GM23338 (cell line): ENCODE measurements at regions not wholly inside any gene's neighbourhood (a gene's known extent, or its start where the extent isn't known, plus 50 kb on each side); places are given as distances from the start of the nearest gene placed in this dataset.

Source experiments
- ATAC-seq: fragments of 200-7000 bp; cut with Tn5 transposase; 3 replicates; pipeline ENCODE4 v1.9.1; 2020
- DNase-seq: peaks from one replicate; pipeline ENCODE4 v3.0.0-alpha.2; 2015; ENCODE audit warnings: low spot score
- H2AFZ ChIP-seq: fragments of 200-600 bp; sonication (generic); 2 replicates; pipeline ENCODE4 v1.8.0; 2016; ENCODE audit warnings: antibody characterized with exemption, mild to moderate bottlenecking, moderate library complexity
- H3F3A ChIP-seq: fragments of 200-600 bp; sonication (generic); replicated peaks from 2 replicates; pipeline ENCODE4 v1.8.0; 2017; ENCODE audit warnings: antibody characterized with exemption, mixed run types, low read depth
- H3K27ac ChIP-seq: fragments of 200-600 bp; sonication (generic); 2 replicates; pipeline ENCODE4 v1.6.1; 2016; ENCODE audit warnings: low read depth
- H3K27me3 ChIP-seq: fragments of 200-600 bp; sonication (generic); 2 replicates; pipeline ENCODE4 v1.8.0; 2016; ENCODE audit warnings: mild to moderate bottlenecking, mixed run types, moderate library complexity; ENCODE audit not compliant: insufficient read depth
- H3K36me3 ChIP-seq: fragments of 200-600 bp; sonication (generic); 2 replicates; pipeline ENCODE4 v1.8.0; 2016; ENCODE audit warnings: mild to moderate bottlenecking; ENCODE audit not compliant: insufficient read depth
- H3K4me1 ChIP-seq: fragments of 200-600 bp; sonication (generic); 2 replicates; pipeline ENCODE4 v1.8.0; 2016; ENCODE audit warnings: mild to moderate bottlenecking, moderate library complexity; ENCODE audit not compliant: insufficient read depth
- H3K4me2 ChIP-seq: fragments of 200-600 bp; sonication (generic); 2 replicates; pipeline ENCODE4 v1.7.1; 2017; ENCODE audit warnings: mixed run types
- H3K4me3 ChIP-seq: fragments of 200-600 bp; sonication (generic); 2 replicates; pipeline ENCODE4 v1.6.1; 2016; ENCODE audit warnings: mixed run types
- H3K79me2 ChIP-seq: fragments of 200-600 bp; sonication (generic); replicated peaks from 2 replicates; pipeline ENCODE4 v1.8.0; 2017; ENCODE audit warnings: mild to moderate bottlenecking; ENCODE audit not compliant: insufficient read depth
- H3K9me2 ChIP-seq: fragments of 200-600 bp; sonication (generic); 2 replicates; pipeline ENCODE4 v1.8.0; 2017; ENCODE audit not compliant: insufficient read depth
- H4K20me1 ChIP-seq: fragments of 200-600 bp; sonication (generic); replicated peaks from 2 replicates; pipeline ENCODE4 v1.8.0; 2017; ENCODE audit warnings: mild to moderate bottlenecking; ENCODE audit not compliant: insufficient read depth
- H3K27ac Mint-ChIP-seq: 2 replicates; pipeline ENCODE4 v1.8.0; 2020; ENCODE audit warnings: inconsistent platforms, mild to moderate bottlenecking, moderate library complexity, mixed read lengths
- H3K27me3 Mint-ChIP-seq: 3 replicates; pipeline ENCODE4 v1.8.0; 2022; ENCODE audit warnings: low read depth, mild to moderate bottlenecking, moderate library complexity, mixed read lengths, inconsistent platforms; ENCODE audit not compliant: insufficient read depth, poor library complexity
- H3K36me3 Mint-ChIP-seq: 3 replicates; pipeline ENCODE4 v1.8.0; 2021; ENCODE audit warnings: low read depth, mild to moderate bottlenecking, inconsistent platforms, moderate library complexity, mixed read lengths
- H3K4me1 Mint-ChIP-seq: 3 replicates; pipeline ENCODE4 v1.8.0; 2020; ENCODE audit warnings: mild to moderate bottlenecking, inconsistent platforms, mixed read lengths
- H3K4me3 Mint-ChIP-seq: 3 replicates; pipeline ENCODE4 v1.8.0; 2021; ENCODE audit warnings: moderate library complexity, mild to moderate bottlenecking, inconsistent platforms, mixed read lengths
- H3K9me3 Mint-ChIP-seq: 3 replicates; pipeline ENCODE4 v1.8.0; 2020; ENCODE audit warnings: moderate library complexity, mild to moderate bottlenecking, inconsistent platforms, mixed read lengths
- CREB1 ChIP-seq: fragments of 250-450 bp; sonication (Bioruptor Pico); IDR thresholded peaks from 2 replicates; pipeline ENCODE4 v1.5.0; 2020; ENCODE audit warnings: low read depth, mild to moderate bottlenecking, moderate library complexity
- CTCF ChIP-seq, 2 experiments: fragments of 200-600 bp in 1 of 2; sonication (generic) in 1 of 2; conservative IDR thresholded peaks; 2 replicates each; pipeline versions ENCODE4 v1.5.1 to v1.6.1; 2016 to 2017; ENCODE audit warnings: antibody characterized with exemption in 2 of 2, low read depth in 2 of 2, mild to moderate bottlenecking in 2 of 2, moderate library complexity in 1 of 2
- ETS1 ChIP-seq: IDR thresholded peaks from 2 replicates; pipeline ENCODE4 v1.6.1; 2016; ENCODE audit warnings: antibody characterized with exemption
- EZH2 ChIP-seq: fragments of 200-600 bp; sonication (generic); IDR thresholded peaks from one replicate; pipeline ENCODE4 v1.8.0; 2017; ENCODE audit warnings: antibody characterized with exemption, mild to moderate bottlenecking, low read depth; ENCODE audit not compliant: unreplicated experiment
- EZH2phosphoT487 ChIP-seq: fragments of 200-600 bp; sonication (generic); IDR thresholded peaks from one replicate; pipeline ENCODE4 v1.8.1; 2018; ENCODE audit warnings: antibody characterized with exemption; ENCODE audit not compliant: unreplicated experiment
- JUNB ChIP-seq: IDR thresholded peaks from one replicate; pipeline ENCODE4 v1.6.1; 2016; ENCODE audit warnings: antibody characterized with exemption; ENCODE audit not compliant: unreplicated experiment
- NANOG ChIP-seq: IDR thresholded peaks from 2 replicates; pipeline ENCODE4 v1.6.1; 2016; ENCODE audit warnings: antibody characterized with exemption, borderline replicate concordance
- STAT1 ChIP-seq: IDR thresholded peaks from one replicate; pipeline ENCODE4 v1.6.1; 2016; ENCODE audit warnings: antibody characterized with exemption; ENCODE audit not compliant: unreplicated experiment
- TF ChIP-seq, protein P1 (sequence below): IDR thresholded peaks from one replicate; pipeline ENCODE4 v1.6.1; 2018; ENCODE audit warnings: antibody characterized with exemption; ENCODE audit not compliant: unreplicated experiment

DNA sequence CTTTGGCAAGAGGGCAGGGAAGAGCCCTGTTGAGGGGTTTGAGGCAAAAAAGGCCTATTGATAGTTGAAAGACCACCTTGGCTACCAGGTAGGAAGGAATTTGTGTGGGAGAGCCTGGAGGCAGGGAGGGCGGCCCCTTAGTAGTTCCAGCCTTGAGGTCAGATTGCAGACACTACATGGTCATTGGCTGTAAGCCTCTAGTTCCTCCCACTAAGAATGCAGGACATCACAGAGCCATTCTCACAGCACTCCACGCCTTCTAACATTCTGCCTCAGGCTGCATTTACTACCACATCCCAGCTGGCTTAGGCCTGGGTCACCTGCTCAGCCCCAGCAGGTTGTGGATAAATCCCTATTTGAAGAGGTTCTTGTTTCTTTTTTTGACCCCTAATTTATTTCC, 91.0 kb upstream of the SNX9 start:
- no peak for TF ChIP-seq CTCF (conservative IDR thresholded peaks at IDR 0.05; ENCODE audit: low read depth in 2 of 2)
- no peak for TF ChIP-seq EZH2phosphoT487
- TF ChIP-seq, protein P1, sequence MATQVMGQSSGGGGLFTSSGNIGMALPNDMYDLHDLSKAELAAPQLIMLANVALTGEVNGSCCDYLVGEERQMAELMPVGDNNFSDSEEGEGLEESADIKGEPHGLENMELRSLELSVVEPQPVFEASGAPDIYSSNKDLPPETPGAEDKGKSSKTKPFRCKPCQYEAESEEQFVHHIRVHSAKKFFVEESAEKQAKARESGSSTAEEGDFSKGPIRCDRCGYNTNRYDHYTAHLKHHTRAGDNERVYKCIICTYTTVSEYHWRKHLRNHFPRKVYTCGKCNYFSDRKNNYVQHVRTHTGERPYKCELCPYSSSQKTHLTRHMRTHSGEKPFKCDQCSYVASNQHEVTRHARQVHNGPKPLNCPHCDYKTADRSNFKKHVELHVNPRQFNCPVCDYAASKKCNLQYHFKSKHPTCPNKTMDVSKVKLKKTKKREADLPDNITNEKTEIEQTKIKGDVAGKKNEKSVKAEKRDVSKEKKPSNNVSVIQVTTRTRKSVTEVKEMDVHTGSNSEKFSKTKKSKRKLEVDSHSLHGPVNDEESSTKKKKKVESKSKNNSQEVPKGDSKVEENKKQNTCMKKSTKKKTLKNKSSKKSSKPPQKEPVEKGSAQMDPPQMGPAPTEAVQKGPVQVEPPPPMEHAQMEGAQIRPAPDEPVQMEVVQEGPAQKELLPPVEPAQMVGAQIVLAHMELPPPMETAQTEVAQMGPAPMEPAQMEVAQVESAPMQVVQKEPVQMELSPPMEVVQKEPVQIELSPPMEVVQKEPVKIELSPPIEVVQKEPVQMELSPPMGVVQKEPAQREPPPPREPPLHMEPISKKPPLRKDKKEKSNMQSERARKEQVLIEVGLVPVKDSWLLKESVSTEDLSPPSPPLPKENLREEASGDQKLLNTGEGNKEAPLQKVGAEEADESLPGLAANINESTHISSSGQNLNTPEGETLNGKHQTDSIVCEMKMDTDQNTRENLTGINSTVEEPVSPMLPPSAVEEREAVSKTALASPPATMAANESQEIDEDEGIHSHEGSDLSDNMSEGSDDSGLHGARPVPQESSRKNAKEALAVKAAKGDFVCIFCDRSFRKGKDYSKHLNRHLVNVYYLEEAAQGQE = no peak
- TF ChIP-seq EZH2 = no peak
- no peak for TF ChIP-seq CREB1 (CRISPR knock-in tag)
- no peak for TF ChIP-seq NANOG
- no peak for TF ChIP-seq ETS1
- TF ChIP-seq STAT1 = no peak
- TF ChIP-seq JUNB = no peak
- H3K36me3 Mint-ChIP-seq = no peaks in the 10 kb centered on the region
- no peak overlapping the region for H3K27ac Mint-ChIP-seq
- H4K20me1 ChIP-seq = no peaks in the 10 kb centered on the region
- no peaks in the 10 kb centered on the region for H3K4me1 ChIP-seq
- no peak overlapping the region for H3K4me2 ChIP-seq
- no peaks in the 10 kb centered on the region; the same call in 2 of the 3 replicates for H3K4me1 Mint-ChIP-seq
- H3K27me3 ChIP-seq = no peaks in the 10 kb centered on the region
- H3K27me3 Mint-ChIP-seq = peaks cover 1% of the 10 kb centered on the region
- H3K36me3 ChIP-seq = no peaks in the 10 kb centered on the region
- H3K79me2 ChIP-seq = no peaks in the 10 kb centered on the region
- no peak for DNase-seq
- no peak overlapping the region for H3K4me3 Mint-ChIP-seq
- H3K9me3 Mint-ChIP-seq = no peaks in the 10 kb centered on the region
- H3K9me2 ChIP-seq = no peaks in the 10 kb centered on the region
- no peaks in the 10 kb centered on the region for H3F3A ChIP-seq
- no peak overlapping the region for H3K4me3 ChIP-seq
- H2AFZ ChIP-seq = no peak overlapping the region
- no peak overlapping the region for H3K27ac ChIP-seq
- peak; percentile 64 for ATAC-seq
